ENCODE measurements at regions not wholly inside any gene's neighbourhood (a gene's known extent, or its start where the extent isn't known, plus 50 kb on each side); places are given as distances from the start of the nearest gene placed in this dataset.

DNA sequence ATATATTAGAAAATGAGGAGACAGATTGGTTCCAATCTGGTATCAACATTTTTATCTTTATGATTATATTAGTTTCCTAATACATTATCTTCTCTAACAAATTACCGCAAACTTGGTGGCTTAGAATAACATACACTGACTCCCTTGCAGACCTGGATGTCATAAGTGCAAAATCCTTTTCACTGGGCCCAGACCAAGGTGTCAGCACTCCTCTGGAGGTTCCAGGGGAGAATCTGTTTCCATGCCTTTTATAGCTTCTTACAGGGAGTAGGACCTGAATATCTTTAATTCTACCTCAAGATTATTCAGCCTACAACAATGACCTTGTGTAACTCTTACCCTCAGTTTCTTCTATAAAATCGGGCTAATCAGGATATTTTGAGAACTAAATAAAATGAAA is 329.9 kb upstream of the GRM3 start:
- Histone ChIP-seq H4K5ac (ENCODE audit: insufficient read length, low read depth, low read length) (no peak overlapping the region), H3K79me1 (ENCODE audit: low read depth, low read length) (no peaks in the 10 kb centered on the region), H3K56ac (replicated peaks; ENCODE audit: insufficient read length, low read depth, low read length) (no peak overlapping the region), H3K4ac (replicated peaks; ENCODE audit: insufficient read length, low read depth, low read length) (no peak overlapping the region), H3K9me3 (ENCODE audit: insufficient read depth in 2 of 2, low read depth in 1 of 2, low read length in 1 of 2) (no peaks in the 10 kb centered on the region), H3K4me2 (ENCODE audit: insufficient read depth in 1 of 2, low read depth in 2 of 2, low read length in 2 of 2) (no peak overlapping the region; a peak in 2 of 4 replicates), H2BK20ac (ENCODE audit: low read length) (no peak overlapping the region), H3K14ac (ENCODE audit: insufficient read length) (no peak overlapping the region), H2BK5ac (ENCODE audit: low read depth, low read length) (no peak overlapping the region), H3K9ac (replicated peaks in 1 of 4; ENCODE audit: extremely low read depth in 1 of 4, low read depth in 3 of 4, low read length in 3 of 4) (no peak overlapping the region), H4K20me1 (replicated peaks in 1 of 2; ENCODE audit: control insufficient read depth in 1 of 2, insufficient read depth in 2 of 2, low read length in 2 of 2) (no peaks in the 10 kb centered on the region), H2BK15ac (ENCODE audit: low read length) (no peak overlapping the region), H3K27ac (ENCODE audit: low read depth, low read length) (no peak overlapping the region), H3K4me1 (replicated peaks in 1 of 4; ENCODE audit: control insufficient read depth in 3 of 4, insufficient read depth in 4 of 4, low read length in 3 of 4) (no peaks in the 10 kb centered on the region), H3K36me3 (ENCODE audit: control insufficient read depth in 2 of 4, insufficient read depth in 4 of 4, low read length in 3 of 4) (no peaks in the 10 kb centered on the region), H3K27me3 (replicated peaks in 1 of 4; ENCODE audit: control insufficient read depth in 3 of 4, extremely low read depth in 1 of 4, insufficient read depth in 3 of 4, low read length in 3 of 4) (no peaks in the 10 kb centered on the region), H2BK12ac (ENCODE audit: low read depth, low read length) (no peak overlapping the region), H3K23me2 (ENCODE audit: low read depth, low read length) (no peaks in the 10 kb centered on the region), H3K4me3 (ENCODE audit: extremely low read depth in 1 of 4, insufficient read depth in 2 of 4, low read depth in 3 of 4, low read length in 4 of 4) (peak overlapping the region in 1 of 4 experiments; percentile 1; a peak in 2 of 8 replicates), H3K18ac (ENCODE audit: extremely low read depth, low read length) (no peak overlapping the region), H2AK5ac (ENCODE audit: low read depth, low read length) (no peak overlapping the region), H4K8ac (ENCODE audit: extremely low read depth, insufficient read depth, low read length) (no peak overlapping the region), H2BK120ac (replicated peaks; ENCODE audit: low read depth, low read length) (no peak overlapping the region), H3K79me2 (ENCODE audit: control insufficient read depth in 1 of 2, insufficient read depth in 2 of 2, low read length in 2 of 2) (no peaks in the 10 kb centered on the region), H2AFZ (ENCODE audit: low read length) (no peak overlapping the region), H3K23ac (ENCODE audit: insufficient read length) (no peak overlapping the region), H4K91ac (replicated peaks; ENCODE audit: insufficient read length, low read length) (no peak overlapping the region)
- FAIRE-seq (no peak), DNase-seq (ENCODE audit: low read depth in 1 of 2, low spot score in 2 of 2) (no peak)
- 55% methylated on average over 2 of the region's 2 CpGs; no CpG with 5 or more reads in 1 of the 2 experiments for WGBS, 2 experiments (ENCODE audit: extremely low coverage in 1 of 2, insufficient coverage in 1 of 2, insufficient read length in 1 of 2, insufficient replicate concordance in 2 of 2, low coverage in 1 of 2, low lambda C conversion rate in 2 of 2, missing lambda C conversion rate in 1 of 2)
- ChIA-PET POLR2A (ENCODE audit: partially characterized antibody) (no interaction called here), CTCF (ENCODE audit: partially characterized antibody) (interaction anchor here (0.6 kb wide), 1 partner anchor 153 kb away, joined by 3 read pairs; no protein-coding TSS in a partner anchor)
- TF ChIP-seq ASH2L (IDR thresholded peaks at IDR 0.05; ENCODE audit: low read length) (no peak), KDM5A (IDR thresholded peaks at IDR 0.05; ENCODE audit: low read length) (no peak), SP2 (IDR thresholded peaks at IDR 0.05; ENCODE audit: low read length) (no peak), SP4 (IDR thresholded peaks at IDR 0.05; ENCODE audit: low read length) (no peak)
- TF ChIP-seq, protein P1, sequence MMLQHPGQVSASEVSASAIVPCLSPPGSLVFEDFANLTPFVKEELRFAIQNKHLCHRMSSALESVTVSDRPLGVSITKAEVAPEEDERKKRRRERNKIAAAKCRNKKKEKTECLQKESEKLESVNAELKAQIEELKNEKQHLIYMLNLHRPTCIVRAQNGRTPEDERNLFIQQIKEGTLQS (IDR thresholded peaks at IDR 0.05; ENCODE audit: insufficient read depth, low read depth, low read length), result no peak

Data from H1 (cell line).